Lower lobe of right lung (tissue), 2 donors: ENCODE measurements at regions not wholly inside any gene's neighbourhood (a gene's known extent, or its start where the extent isn't known, plus 50 kb on each side); places are given as distances from the start of the nearest gene placed in this dataset.
A peak's percentile ranks its signal among the peaks of the same experiment; 100 is the strongest.

ENCODE experiments used
- ATAC-seq, 2 donors: fragments of 200-7000 bp; cut with Tn5 transposase; one replicate each; pipeline ENCODE4 v1.9.1; 2020 to 2022; ENCODE audit warnings: mild to moderate bottlenecking in 2 of 2, moderate library complexity in 2 of 2
- DNase-seq: peaks from one replicate; pipeline ENCODE4 v3.0.0-alpha.2; 2020
- H3K27ac ChIP-seq: fragments of 200-600 bp; one replicate; pipeline ENCODE4 v1.8.0; 2022
- H3K27me3 ChIP-seq: fragments of 200-600 bp; one replicate; pipeline ENCODE4 v1.8.0; 2022; ENCODE audit warnings: low read depth
- H3K36me3 ChIP-seq: fragments of 200-600 bp; one replicate; pipeline ENCODE4 v1.8.0; 2022; ENCODE audit warnings: mild to moderate bottlenecking
- H3K4me1 ChIP-seq: fragments of 200-600 bp; one replicate; pipeline ENCODE4 v1.8.0; 2022
- H3K4me3 ChIP-seq: fragments of 200-600 bp; one replicate; pipeline ENCODE4 v1.8.0; 2022; ENCODE audit warnings: mild to moderate bottlenecking
- H3K9me3 ChIP-seq: fragments of 200-600 bp; one replicate; pipeline ENCODE4 v1.8.0; 2022
- intact Hi-C: fragments of 100-400 bp; cut with DNase I; formaldehyde crosslinking; loops from one replicate; pipeline ENCODE4 v1.11.0; 2022
- TF ChIP-seq, protein P1 (sequence below): fragments of 200-600 bp; IDR thresholded peaks from one replicate; pipeline ENCODE4 v1.8.0; 2022; ENCODE audit warnings: antibody characterized with exemption, mild to moderate bottlenecking
- donor health status: DM: no; HTN: yes; CAD: no; lungs with severe emphysema.

DNA sequence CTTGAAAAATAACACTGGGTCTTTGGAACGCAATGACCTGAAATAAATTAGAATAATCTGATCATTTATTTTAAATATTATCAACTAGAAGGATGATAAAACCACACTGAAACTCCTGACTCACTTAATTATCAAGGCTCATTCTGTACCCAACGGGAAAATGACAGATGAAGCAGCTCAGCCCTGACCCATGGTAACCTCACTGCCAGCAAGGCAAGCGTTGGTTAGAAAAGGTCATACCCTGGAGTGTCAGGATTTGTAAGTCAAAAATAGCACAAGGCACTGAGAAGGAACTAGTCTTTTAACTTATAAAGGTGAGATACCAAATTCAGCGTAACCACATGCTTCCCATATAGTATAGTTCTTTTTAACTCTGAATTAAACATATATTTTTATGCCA, 277.5 kb downstream of the ETAA1 start:
- no peak for ATAC-seq
- Histone ChIP-seq H3K4me3 (no peak overlapping the region), H3K9me3 (no peaks in the 10 kb centered on the region), H3K27me3 (no peaks in the 10 kb centered on the region), H3K36me3 (no peaks in the 10 kb centered on the region), H3K4me1 (no peaks in the 10 kb centered on the region), H3K27ac (no peak overlapping the region)
- intact Hi-C loops, result no loop called here
- DNase-seq, result no peak
- TF ChIP-seq, protein P1, sequence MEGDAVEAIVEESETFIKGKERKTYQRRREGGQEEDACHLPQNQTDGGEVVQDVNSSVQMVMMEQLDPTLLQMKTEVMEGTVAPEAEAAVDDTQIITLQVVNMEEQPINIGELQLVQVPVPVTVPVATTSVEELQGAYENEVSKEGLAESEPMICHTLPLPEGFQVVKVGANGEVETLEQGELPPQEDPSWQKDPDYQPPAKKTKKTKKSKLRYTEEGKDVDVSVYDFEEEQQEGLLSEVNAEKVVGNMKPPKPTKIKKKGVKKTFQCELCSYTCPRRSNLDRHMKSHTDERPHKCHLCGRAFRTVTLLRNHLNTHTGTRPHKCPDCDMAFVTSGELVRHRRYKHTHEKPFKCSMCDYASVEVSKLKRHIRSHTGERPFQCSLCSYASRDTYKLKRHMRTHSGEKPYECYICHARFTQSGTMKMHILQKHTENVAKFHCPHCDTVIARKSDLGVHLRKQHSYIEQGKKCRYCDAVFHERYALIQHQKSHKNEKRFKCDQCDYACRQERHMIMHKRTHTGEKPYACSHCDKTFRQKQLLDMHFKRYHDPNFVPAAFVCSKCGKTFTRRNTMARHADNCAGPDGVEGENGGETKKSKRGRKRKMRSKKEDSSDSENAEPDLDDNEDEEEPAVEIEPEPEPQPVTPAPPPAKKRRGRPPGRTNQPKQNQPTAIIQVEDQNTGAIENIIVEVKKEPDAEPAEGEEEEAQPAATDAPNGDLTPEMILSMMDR, result no peak

DNA sequence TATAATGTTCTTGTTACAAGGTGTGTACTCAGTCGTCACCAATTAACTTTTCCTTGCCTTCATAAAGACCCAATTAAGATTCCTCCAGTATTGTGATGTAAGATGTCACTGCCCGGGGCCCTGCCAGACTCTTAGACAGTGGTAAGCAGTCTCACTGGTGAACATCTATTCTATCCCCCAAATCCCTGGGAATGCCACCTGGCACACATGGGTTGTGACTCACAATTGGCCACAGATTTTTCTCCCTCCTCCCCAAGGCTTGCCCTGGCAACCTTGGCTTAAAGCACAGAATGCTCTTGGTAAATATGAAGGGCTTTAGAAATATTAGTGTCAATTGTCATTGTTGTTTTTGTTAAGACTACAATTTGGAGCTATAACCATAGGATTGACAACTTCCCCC, 287.9 kb downstream of the ETAA1 start:
- no peaks in the 10 kb centered on the region for H3K36me3 ChIP-seq
- DNase-seq (no peak), ATAC-seq (no peak)
- intact Hi-C loops, result no loop called here
- H3K27ac ChIP-seq, result no peak overlapping the region
- H3K4me1 ChIP-seq, result no peaks in the 10 kb centered on the region
- TF ChIP-seq, protein P1, result no peak
- H3K4me3 ChIP-seq, result no peak overlapping the region
- H3K27me3 ChIP-seq, result no peaks in the 10 kb centered on the region
- no peaks in the 10 kb centered on the region for H3K9me3 ChIP-seq

DNA sequence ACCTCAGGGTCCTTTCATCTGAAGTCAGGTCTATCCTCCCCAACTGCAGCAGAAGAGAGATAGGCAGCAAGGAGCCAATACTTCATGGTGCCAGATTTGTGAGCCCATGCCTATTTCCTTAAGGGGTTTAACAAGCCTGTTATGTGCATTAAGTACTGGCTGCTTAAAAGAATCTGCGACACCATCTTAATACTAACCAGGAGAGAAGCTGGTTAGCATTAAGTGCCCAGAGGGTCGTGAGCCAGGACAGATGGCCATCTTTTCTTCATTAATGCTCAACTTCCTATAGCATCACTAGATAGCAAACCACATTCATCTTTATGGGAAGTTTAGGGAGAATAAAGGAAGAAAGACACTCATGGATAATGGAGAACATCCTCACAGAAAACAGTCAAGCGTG, 289.1 kb downstream of the ETAA1 start:
- no peak for ATAC-seq
- Histone ChIP-seq H3K27me3 (no peaks in the 10 kb centered on the region), H3K4me3 (no peak overlapping the region), H3K9me3 (no peaks in the 10 kb centered on the region), H3K4me1 (no peaks in the 10 kb centered on the region), H3K36me3 (no peaks in the 10 kb centered on the region), H3K27ac (no peak overlapping the region)
- intact Hi-C loops, result no loop called here
- no peak for DNase-seq
- TF ChIP-seq, protein P1, result no peak

DNA sequence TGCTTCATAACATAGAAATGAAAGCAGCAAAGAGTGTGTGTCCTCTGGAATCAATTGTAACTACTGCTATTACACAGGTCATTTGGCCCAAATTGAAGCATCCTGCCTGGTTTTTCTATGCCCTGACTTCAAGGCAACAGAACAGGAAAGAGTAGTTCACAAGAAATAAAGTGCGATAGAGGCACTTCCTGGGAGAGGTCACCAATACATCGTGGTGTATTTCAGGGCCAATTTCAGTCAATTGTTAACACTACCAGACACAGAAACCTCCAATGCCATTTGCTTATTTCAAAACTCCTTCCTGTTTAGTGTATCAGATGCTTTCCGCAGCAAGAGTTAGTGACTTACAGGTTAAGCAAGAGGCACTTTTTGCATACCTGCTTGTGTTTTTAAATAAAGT, 292.1 kb downstream of the ETAA1 start:
- no peaks in the 10 kb centered on the region for H3K4me1 ChIP-seq
- ATAC-seq (no peak), DNase-seq (no peak)
- no peaks in the 10 kb centered on the region for H3K27me3 ChIP-seq
- intact Hi-C loops, result no loop called here
- H3K9me3 ChIP-seq, result no peaks in the 10 kb centered on the region
- no peaks in the 10 kb centered on the region for H3K36me3 ChIP-seq
- H3K4me3 ChIP-seq, result no peak overlapping the region
- TF ChIP-seq, protein P1, result no peak
- no peak overlapping the region for H3K27ac ChIP-seq

DNA sequence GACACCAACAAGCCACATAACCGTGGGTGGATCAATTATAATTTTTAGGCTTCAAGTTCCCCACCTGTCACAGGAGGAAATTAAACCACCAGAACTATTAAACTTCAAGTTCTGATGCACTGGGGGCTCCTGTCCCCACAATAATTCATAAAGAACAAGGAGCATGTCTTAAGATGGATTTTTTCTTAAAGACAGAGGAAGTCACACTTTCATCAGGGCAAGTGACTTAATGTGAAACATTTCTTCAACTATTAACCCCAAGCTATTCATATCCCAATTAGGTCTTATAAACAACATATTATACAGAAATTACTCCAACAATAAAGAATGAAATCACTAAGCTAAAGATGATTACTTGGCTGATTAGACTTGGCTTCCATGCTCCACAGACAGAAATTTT, 292.5 kb downstream of the ETAA1 start:
- Histone ChIP-seq H3K9me3 (no peaks in the 10 kb centered on the region), H3K4me3 (no peak overlapping the region), H3K27ac (no peak overlapping the region), H3K36me3 (no peaks in the 10 kb centered on the region), H3K4me1 (no peaks in the 10 kb centered on the region), H3K27me3 (no peaks in the 10 kb centered on the region)
- intact Hi-C loops, result no loop called here
- TF ChIP-seq, protein P1, result no peak
- no peak for DNase-seq
- ATAC-seq, result no peak

DNA sequence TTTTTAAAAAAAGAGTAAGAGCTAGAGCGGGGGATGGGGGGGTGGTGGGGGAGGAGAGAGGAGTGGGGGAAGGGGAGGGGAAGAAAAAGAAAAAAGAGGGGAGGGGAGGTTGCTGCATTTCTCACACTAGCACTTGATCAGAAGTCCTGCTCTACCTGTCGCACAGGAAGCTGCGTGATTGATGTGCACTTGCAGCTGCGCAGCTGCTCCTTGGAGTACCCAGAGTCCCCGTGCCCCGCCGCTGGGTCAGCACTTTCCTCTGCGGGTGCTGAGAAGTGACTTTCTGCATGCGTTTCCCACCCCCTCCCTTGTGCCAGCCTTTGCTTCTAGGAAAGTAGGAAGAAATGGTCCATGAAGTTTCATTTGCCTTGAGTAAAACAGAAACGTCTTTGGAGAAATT, 297.3 kb downstream of the ETAA1 start:
- no peak for ATAC-seq
- peak; percentile 43 for DNase-seq
- no peaks in the 10 kb centered on the region for H3K27me3 ChIP-seq
- TF ChIP-seq, protein P1, result no peak
- H3K4me1 ChIP-seq, result no peaks in the 10 kb centered on the region
- H3K4me3 ChIP-seq, result no peak overlapping the region
- no peak overlapping the region for H3K27ac ChIP-seq
- H3K9me3 ChIP-seq, result no peaks in the 10 kb centered on the region
- H3K36me3 ChIP-seq, result no peaks in the 10 kb centered on the region
- intact Hi-C loops, result no loop called here
